CD4-positive, alpha-beta T cell treated with Interleukin-4 for 4 hours (primary cell): ENCODE measurements at regions not wholly inside any gene's neighbourhood (a gene's known extent, or its start where the extent isn't known, plus 50 kb on each side); places are given as distances from the start of the nearest gene placed in this dataset.
"Not testable (repeated sequence)": the region's sequence is repeated elsewhere in the genome, so short reads cannot be mapped to it uniquely, and the experiment has no call there.

Experiments used
- DNase-seq: peaks from one replicate; pipeline ENCODE4 v3.0.0-alpha.2; 2020

- no peak for DNase-seq
Observed at GRCh38 chr6:82744286-82745015, 321.2 kb downstream of the UBE3D start.

GRCh38 chr6:82750556-82750955 is 315.1 kb downstream of the UBE3D start:
- DNase-seq: no peak

- DNase-seq: no peak
Observed at GRCh38 chr6:82751718-82752117, 313.9 kb downstream of the UBE3D start.

DNA sequence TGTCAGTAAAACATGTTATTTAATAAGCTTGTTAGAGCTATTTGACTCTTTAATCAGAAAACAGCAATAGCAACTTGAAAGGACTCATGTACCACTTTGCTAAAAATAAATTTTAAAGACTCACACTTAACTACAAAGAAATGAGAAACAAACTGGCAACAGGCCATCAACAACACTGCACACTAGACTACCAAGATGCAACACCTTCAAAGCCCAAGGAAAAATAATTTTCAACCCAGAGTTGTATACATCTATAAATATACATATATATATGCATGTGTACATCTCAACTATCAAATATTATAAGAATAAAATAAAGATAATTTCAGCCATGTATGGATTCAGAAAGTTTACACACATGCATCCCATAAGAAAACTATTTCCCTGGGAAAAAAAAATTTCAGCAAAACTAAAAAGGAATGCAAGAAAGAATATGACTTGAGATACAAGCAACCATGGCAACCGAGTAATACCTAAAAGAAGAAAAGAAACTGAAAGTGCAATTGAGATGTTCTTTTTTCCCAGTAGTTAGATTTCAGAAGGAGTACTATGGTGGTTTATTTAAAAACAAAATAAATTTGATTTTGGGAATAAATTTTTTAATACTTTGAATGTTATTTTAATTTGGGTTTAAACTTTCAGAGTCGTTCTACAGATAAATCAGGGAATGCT is 303.8 kb downstream of the UBE3D start:
- DNase-seq: no peak

GRCh38 chr6:82766476-82766875 is 299.2 kb downstream of the UBE3D start:
- no peak for DNase-seq

DNA sequence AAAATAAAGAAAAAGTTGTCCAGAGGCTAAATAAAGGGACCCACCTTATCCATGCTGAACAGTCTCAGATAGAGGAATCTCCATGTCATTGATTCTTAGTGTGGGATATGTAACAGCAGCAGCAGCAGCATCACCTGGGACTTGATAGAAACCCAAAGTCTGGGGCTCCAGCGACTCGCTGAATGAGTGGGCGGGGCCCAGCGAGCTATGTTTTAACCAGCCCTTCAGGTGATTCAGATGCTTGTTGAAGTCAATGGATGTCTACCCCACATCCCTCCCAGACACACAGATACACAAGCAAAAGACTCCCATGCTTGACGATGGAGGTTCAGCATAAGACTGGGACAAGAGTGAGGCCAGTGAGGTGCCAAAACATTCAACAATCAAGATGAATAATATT is 298.6 kb downstream of the UBE3D start:
- DNase-seq: no peak

- DNase-seq: no peak
Observed at GRCh38 chr6:82767447-82767846, 298.2 kb downstream of the UBE3D start.

DNA sequence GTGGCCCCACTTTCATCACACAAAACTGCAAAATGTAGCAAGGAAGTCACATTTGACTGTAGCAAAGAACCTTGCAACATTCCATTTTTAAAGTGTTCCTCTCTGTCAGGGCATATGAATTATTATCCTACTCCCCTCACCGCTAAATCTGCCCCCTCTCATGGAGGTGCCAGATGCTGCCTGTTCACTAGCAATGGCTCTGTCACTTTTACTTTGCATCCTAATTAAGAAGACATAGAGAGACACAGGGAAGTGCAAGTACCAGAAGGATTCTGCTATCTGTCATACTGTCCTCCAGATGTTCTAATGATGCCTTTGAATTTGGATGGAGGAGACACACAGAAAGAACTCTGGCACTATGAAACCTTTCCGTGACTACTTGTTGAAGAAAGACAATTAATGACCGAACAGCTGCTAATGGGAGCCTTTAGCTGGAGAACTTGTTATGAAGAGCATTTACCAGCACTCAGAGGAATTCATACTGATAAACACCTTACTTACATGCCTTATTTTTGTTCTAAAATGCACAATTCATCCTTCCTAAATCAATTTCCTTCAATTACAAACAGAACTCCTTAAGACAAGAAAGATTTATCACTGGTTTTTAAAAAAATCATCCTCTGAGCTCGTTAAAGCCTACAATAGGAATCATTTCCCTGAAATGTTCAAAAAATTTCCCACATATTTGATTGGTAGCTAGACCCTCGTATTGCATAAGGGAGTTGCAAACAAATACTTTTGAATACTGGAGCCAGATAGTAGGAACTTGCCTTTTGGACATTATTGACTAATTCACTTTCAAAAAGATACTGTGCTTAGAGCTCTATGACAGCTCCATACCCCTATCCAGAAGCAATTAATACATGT is 292.6 kb downstream of the UBE3D start:
- no peak for DNase-seq

DNA sequence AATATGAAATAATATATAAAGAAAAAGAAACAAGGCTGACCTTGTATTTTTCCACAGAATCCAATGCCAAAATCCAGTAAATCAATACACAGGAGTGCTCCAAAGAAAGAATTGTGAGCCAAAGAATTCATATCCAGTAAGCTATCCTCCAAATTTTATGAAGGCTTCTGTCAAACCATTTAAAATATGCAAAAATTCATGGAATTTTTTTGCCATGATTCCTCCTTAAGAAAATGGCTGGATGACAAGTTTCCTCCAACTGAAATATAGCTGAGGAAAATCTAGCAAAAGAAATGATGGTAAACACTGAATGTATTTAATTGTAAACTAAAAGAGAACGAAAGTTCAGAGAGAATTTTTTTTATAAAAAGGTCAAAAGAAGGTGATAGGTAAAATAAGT is 290.3 kb downstream of the UBE3D start:
- DNase-seq: no peak

- no peak for DNase-seq
Observed at GRCh38 chr6:82775981-82776380, 289.7 kb downstream of the UBE3D start.

DNA sequence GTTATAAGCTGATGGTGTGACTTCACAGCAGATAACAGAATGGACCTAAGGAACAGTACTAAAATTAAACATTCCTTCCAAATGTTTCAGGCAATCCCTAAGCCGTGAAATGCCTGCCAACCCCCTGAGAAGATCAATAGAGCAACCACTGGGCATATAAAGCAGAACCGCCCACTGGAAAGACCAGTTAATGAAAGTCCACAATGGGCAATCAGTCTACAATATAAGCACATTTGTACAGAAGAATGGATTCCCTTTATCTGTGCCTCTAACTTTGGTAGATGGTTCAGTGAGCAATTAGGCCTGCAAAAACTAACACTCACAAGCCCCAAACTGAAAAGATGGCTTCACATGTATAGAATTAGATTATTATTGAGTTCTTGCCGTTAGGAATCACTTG is 286.6 kb downstream of the UBE3D start:
- no peak for DNase-seq

GRCh38 chr6:82780334-82780733 is 285.3 kb downstream of the UBE3D start:
- no peak for DNase-seq

- no peak for DNase-seq
Observed at GRCh38 chr6:82781620-82782204, 283.9 kb downstream of the UBE3D start.

DNA sequence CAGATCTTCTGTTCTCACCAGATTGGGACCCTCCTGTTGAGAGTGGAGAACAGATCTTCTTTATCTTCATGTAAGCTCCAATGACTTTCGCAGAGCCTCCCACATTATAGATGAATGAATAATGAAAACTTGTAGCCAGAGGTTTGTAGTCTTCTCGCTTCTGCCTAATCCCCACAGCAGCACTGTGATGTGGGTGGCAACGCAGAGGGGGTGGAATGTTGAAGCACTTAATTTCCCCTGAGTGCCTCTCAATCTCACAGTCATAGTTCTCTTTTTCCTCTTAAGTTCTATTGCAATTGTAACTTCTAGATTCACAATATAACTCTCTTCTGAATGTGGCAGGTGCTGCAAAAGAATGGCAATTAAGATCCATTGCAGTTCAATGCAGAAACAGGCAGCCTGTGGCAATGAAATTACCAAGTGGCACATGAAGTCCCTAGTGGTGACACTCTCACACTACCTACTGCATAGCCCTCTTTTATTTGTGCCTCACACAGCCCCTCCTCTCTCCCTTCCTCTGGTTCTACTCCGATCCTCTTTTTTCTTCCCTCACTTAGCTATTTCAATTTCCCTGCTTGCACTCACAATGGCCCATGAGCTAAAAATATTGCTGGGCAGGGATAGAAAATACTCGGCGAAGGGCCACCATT is 281.9 kb downstream of the UBE3D start:
- no peak for DNase-seq

- DNase-seq: no peak
Observed at GRCh38 chr6:82785206-82785605, 280.4 kb downstream of the UBE3D start.

- DNase-seq: no peak
Observed at GRCh38 chr6:82786248-82786647, 279.4 kb downstream of the UBE3D start.

- no peak for DNase-seq
Observed at GRCh38 chr6:82795940-82796339, 269.7 kb downstream of the UBE3D start.

GRCh38 chr6:82801083-82801482 is 264.6 kb downstream of the UBE3D start:
- DNase-seq: no peak

DNA sequence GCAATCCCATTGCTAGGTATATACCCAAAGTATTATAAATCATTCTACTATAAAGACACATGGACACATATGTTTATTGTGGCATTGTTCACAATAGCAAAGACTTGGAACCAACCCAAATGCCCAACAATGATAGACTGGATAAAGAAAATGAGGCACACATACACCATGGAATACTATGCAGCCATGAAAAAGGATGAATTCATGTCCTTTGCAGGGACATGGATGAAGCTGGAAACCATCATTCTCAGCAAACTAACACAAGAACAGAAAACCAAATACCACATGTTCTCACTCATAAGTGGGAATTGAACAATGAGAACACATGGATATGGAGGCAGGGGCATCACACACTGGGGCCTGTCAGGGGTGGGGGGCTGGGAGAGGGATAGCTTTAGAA is 249.4 kb downstream of the UBE3D start:
- DNase-seq: not testable (repeated sequence)

DNA sequence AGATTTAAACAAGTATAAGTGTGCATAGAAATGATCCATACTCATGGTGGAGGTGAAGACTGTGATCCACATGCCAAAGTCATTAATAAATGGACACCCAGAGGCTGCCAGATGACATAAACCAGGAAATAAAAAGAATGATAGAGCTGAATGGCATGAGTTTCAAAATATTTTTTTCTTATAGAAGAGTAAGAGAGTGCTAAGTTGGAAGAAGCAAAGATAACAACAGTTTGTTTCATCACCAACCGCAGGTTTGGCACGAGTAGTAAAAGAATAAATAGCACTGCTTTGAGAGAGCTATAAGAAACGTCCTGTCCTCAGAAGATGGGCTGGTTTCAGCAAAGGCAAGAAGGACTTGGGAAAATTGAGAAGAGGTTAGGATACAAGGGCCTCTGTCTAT is 246.9 kb downstream of the UBE3D start:
- no peak for DNase-seq

DNA sequence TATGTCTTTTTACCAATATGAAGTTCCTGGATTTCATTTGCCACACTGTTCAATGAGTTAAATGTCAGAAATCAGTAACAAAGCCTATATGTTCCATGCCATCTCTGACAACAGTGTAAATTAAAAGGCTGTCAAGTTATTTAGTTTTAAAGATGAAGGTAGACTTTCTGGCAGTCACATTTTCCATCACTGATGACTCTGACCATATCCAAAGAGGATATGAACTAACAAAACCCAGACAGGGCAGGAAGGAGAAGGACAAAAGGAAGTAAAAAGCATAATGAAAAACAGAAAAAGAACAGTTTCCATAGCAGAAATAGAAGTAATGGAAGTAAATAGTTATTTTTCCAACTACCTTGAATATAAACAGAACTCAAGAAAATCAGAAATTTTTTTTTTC is 242.3 kb downstream of the UBE3D start:
- no peak for DNase-seq

GRCh38 chr6:82832811-82833210 is 232.8 kb downstream of the UBE3D start:
- DNase-seq: no peak

DNA sequence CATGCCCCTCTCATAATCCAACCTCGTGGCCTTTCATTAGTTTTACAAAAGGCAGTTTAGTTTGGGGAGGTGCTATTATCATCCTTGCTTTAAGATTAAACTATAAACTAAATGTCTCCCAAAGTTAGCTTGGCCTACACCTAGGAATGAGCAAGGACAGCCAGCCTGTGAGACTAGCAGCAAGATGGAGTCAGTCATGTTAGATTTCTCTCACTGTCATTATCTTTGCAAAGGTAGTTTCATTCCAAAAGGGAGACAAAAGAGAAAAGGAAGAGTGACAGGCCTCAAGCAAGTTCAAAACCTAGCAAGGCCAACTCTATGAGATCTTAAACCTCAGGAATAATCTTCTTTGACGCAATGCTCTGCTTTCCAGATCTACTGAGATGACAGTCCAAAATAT is 232.2 kb downstream of the UBE3D start:
- DNase-seq: no peak
